ENCODE measurements at regions not wholly inside any gene's neighbourhood (a gene's known extent, or its start where the extent isn't known, plus 50 kb on each side); places are given as distances from the start of the nearest gene placed in this dataset.

DNA sequence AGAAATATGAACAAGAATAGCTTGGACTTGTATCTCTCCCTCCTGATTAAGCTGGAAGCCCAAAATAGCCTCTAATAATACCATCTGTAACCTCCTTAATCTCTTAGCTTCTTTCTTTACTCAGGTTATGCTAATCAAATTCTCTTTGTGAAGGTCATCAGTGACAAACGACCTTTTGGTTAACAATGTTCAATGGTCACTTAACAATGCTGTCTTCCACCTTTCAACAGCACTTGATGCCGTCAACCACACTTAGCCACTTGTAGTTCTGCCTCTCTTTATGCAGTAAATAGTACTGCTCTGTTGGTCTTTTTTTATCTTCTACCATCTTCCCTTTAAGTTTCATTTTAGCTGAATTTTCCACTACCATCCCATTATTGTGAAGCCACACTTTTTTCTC, 476.6 kb upstream of the TGFBR2 start:
- intact Hi-C loops (cut with DNase I; ENCODE audit: low total_unique reads), result no loop called here
- Histone ChIP-seq H3K27ac (no peak overlapping the region), H3K4me3 (no peak overlapping the region), H3K36me3 (no peaks in the 10 kb centered on the region), H3K27me3 (no peaks in the 10 kb centered on the region), H3K9me3 (no peaks in the 10 kb centered on the region), H3K4me1 (no peaks in the 10 kb centered on the region)
- TF ChIP-seq, protein P1, sequence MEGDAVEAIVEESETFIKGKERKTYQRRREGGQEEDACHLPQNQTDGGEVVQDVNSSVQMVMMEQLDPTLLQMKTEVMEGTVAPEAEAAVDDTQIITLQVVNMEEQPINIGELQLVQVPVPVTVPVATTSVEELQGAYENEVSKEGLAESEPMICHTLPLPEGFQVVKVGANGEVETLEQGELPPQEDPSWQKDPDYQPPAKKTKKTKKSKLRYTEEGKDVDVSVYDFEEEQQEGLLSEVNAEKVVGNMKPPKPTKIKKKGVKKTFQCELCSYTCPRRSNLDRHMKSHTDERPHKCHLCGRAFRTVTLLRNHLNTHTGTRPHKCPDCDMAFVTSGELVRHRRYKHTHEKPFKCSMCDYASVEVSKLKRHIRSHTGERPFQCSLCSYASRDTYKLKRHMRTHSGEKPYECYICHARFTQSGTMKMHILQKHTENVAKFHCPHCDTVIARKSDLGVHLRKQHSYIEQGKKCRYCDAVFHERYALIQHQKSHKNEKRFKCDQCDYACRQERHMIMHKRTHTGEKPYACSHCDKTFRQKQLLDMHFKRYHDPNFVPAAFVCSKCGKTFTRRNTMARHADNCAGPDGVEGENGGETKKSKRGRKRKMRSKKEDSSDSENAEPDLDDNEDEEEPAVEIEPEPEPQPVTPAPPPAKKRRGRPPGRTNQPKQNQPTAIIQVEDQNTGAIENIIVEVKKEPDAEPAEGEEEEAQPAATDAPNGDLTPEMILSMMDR (IDR thresholded peaks at IDR 0.05), result no peak
- DNase-seq, result no peak

- no peak overlapping the region for H3K4me3 ChIP-seq
- no peak for DNase-seq
- no peaks in the 10 kb centered on the region for H3K9me3 ChIP-seq
- H3K27ac ChIP-seq, result no peak overlapping the region
- H3K27me3 ChIP-seq, result no peaks in the 10 kb centered on the region
- TF ChIP-seq, protein P1 (IDR thresholded peaks at IDR 0.05), result no peak
- H3K4me1 ChIP-seq, result no peaks in the 10 kb centered on the region
- H3K36me3 ChIP-seq, result no peaks in the 10 kb centered on the region
- intact Hi-C loops (cut with DNase I; ENCODE audit: low total_unique reads), result no loop called here
Measured at GRCh38 chr3:30130391-30130790, 476.0 kb upstream of the TGFBR2 start.

DNA sequence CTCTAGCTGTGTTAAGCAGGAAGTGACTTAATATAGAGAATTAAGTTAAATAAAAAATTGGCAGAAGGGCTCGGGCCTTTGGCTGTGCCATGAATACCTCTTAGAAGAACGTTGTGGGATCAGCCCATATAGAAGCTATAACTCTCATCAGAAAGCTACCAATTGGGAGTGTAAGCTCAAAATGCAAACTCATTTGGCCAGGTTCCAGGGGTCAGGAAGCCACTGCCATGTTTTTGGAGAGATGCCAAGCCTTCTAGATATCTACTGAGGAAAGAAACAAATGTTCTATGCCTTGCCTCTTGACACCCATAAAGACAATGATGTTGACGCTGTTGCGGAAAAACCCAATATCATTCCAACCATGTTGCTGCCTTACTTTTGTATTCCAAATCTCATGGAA, 475.2 kb upstream of the TGFBR2 start:
- Histone ChIP-seq H3K9me3 (no peaks in the 10 kb centered on the region), H3K4me3 (no peak overlapping the region), H3K27ac (no peak overlapping the region), H3K4me1 (no peaks in the 10 kb centered on the region), H3K27me3 (no peaks in the 10 kb centered on the region), H3K36me3 (no peaks in the 10 kb centered on the region)
- DNase-seq, result no peak
- TF ChIP-seq, protein P1 (IDR thresholded peaks at IDR 0.05), result no peak
- intact Hi-C loops (cut with DNase I; ENCODE audit: low total_unique reads), result no loop called here

- intact Hi-C loops (cut with DNase I; ENCODE audit: low total_unique reads), result no loop called here
- DNase-seq, result no peak
- no peaks in the 10 kb centered on the region for H3K4me1 ChIP-seq
- no peaks in the 10 kb centered on the region for H3K36me3 ChIP-seq
- H3K4me3 ChIP-seq, result no peak overlapping the region
- H3K9me3 ChIP-seq, result no peaks in the 10 kb centered on the region
- no peaks in the 10 kb centered on the region for H3K27me3 ChIP-seq
- H3K27ac ChIP-seq, result no peak overlapping the region
- TF ChIP-seq, protein P1 (IDR thresholded peaks at IDR 0.05), result no peak
Measured at GRCh38 chr3:30135190-30135589, 471.2 kb upstream of the TGFBR2 start.

DNA sequence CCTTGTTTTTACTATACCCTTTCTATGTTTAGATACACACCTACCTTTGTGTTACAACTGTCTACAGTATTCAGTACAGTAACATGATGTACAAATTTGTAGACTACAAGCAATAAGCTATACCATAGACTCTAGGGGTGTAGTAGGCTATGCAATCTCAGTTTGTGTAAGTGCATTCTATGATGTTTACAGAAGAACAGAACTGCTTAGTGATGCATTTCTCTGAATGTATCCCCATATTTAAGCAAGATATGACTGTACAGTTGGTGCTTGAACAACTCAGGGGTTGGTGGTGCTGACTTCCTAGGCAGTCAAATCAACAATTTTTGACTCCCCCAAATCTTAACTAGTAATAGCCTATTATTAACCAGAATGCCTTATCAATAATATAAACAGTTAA, 467.1 kb upstream of the TGFBR2 start:
- no peak overlapping the region for H3K4me3 ChIP-seq
- H3K36me3 ChIP-seq, result no peaks in the 10 kb centered on the region
- no peak for DNase-seq
- no peaks in the 10 kb centered on the region for H3K9me3 ChIP-seq
- TF ChIP-seq, protein P1 (IDR thresholded peaks at IDR 0.05), result no peak
- intact Hi-C loops (cut with DNase I; ENCODE audit: low total_unique reads), result no loop called here
- H3K27ac ChIP-seq, result no peak overlapping the region
- H3K4me1 ChIP-seq, result no peaks in the 10 kb centered on the region
- no peaks in the 10 kb centered on the region for H3K27me3 ChIP-seq

DNA sequence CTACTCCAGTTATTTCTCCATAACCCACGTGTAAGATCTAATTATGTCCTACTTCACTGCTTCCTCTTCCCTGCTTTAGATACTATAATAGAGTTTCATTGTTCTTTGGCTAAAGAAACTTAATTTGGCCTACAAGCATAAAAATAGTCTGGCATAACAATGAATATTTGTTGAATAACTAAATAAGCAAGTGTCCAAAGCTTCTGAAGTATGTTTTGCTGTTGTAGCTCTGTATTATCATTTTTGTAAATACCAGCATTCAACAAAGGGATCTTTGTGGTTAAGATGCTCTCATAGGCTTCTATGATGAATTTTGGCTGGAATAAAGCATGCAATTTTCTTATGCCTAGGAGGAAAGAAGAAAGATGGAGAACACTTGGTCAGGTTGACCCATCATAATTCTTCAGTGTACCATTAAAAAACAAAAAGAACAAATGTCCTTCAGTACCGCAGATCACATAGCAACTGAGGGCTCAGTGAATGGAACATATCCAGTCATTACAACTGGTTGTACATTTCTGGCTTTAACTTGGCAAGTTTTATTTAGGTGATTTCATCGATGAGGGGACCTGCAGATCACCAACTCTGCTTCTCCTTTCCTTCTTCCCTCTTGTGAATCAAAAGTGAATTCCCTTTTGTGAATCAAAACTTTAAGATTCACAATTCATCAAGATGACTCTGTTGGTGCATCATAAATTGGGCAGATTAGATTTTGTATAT, 465.9 kb upstream of the TGFBR2 start:
- no peak for DNase-seq
- Histone ChIP-seq H3K4me3 (no peak overlapping the region), H3K9me3 (no peaks in the 10 kb centered on the region), H3K27me3 (no peaks in the 10 kb centered on the region), H3K36me3 (no peaks in the 10 kb centered on the region), H3K4me1 (no peaks in the 10 kb centered on the region), H3K27ac (no peak overlapping the region)
- TF ChIP-seq, protein P1 (IDR thresholded peaks at IDR 0.05), result no peak
- intact Hi-C loops (cut with DNase I; ENCODE audit: low total_unique reads), result no loop called here

Measured in tibial artery (tissue), 4 donors.